ENCODE measurements at regions not wholly inside any gene's neighbourhood (a gene's known extent, or its start where the extent isn't known, plus 50 kb on each side); places are given as distances from the start of the nearest gene placed in this dataset.

GRCh38 chr11:103539166-103539565 lies 429.9 kb downstream of the DYNC2H1 start:
- TF ChIP-seq CTCF (IDR thresholded peaks at IDR 0.05; ENCODE audit: low read depth, low read length, missing control alignments) = no peak
- no peak for DNase-seq (ENCODE audit: extremely low read depth, low read depth)

GRCh38 chr11:103541186-103541795 lies 432.1 kb downstream of the DYNC2H1 start:
- TF ChIP-seq CTCF (IDR thresholded peaks at IDR 0.05; ENCODE audit: low read depth, low read length, missing control alignments) = no peak

More at GRCh38 chr11:103539166-103539565, 429.9 kb downstream of the DYNC2H1 start:
- H3K4me3 ChIP-seq (replicated peaks; ENCODE audit: low read depth, low read length) = no peak overlapping the region

GRCh38 chr11:103542851-103543250 lies 433.6 kb downstream of the DYNC2H1 start:
- no peak overlapping the region for H3K4me3 ChIP-seq (replicated peaks; ENCODE audit: low read depth, low read length)
- TF ChIP-seq CTCF (IDR thresholded peaks at IDR 0.05; ENCODE audit: low read depth, low read length, missing control alignments) = no peak
- no peak for DNase-seq (ENCODE audit: extremely low read depth, low read depth)

More at GRCh38 chr11:103541186-103541795, 432.1 kb downstream of the DYNC2H1 start:
- DNase-seq (ENCODE audit: extremely low read depth, low read depth) = no peak
- H3K4me3 ChIP-seq (replicated peaks; ENCODE audit: low read depth, low read length) = no peak overlapping the region

- TF ChIP-seq CTCF (IDR thresholded peaks at IDR 0.05; ENCODE audit: low read depth, low read length, missing control alignments) = no peak
- H3K4me3 ChIP-seq (replicated peaks; ENCODE audit: low read depth, low read length) = no peak overlapping the region
- no peak for DNase-seq (ENCODE audit: extremely low read depth, low read depth)
Observed at GRCh38 chr11:103543456-103543855, 434.2 kb downstream of the DYNC2H1 start.

GRCh38 chr11:103544874-103545273 lies 435.6 kb downstream of the DYNC2H1 start:
- DNase-seq (ENCODE audit: extremely low read depth, low read depth) = no peak
- no peak overlapping the region for H3K4me3 ChIP-seq (replicated peaks; ENCODE audit: low read depth, low read length)
- TF ChIP-seq CTCF (IDR thresholded peaks at IDR 0.05; ENCODE audit: low read depth, low read length, missing control alignments) = no peak

- no peak overlapping the region for H3K4me3 ChIP-seq (replicated peaks; ENCODE audit: low read depth, low read length)
- TF ChIP-seq CTCF (IDR thresholded peaks at IDR 0.05; ENCODE audit: low read depth, low read length, missing control alignments) = no peak
- no peak for DNase-seq (ENCODE audit: extremely low read depth, low read depth)
Observed at GRCh38 chr11:103545551-103545950, 436.3 kb downstream of the DYNC2H1 start.

- H3K4me3 ChIP-seq (replicated peaks; ENCODE audit: low read depth, low read length) = no peak overlapping the region
- TF ChIP-seq CTCF (IDR thresholded peaks at IDR 0.05; ENCODE audit: low read depth, low read length, missing control alignments) = no peak
- no peak for DNase-seq (ENCODE audit: extremely low read depth, low read depth)
Observed at GRCh38 chr11:103546236-103546635, 437.0 kb downstream of the DYNC2H1 start.

Measured in HFF-Myc (cell line).